Right lung (tissue), 2 donors: ENCODE measurements at regions not wholly inside any gene's neighbourhood (a gene's known extent, or its start where the extent isn't known, plus 50 kb on each side); places are given as distances from the start of the nearest gene placed in this dataset.

ENCODE experiments used
- DNase-seq, 2 donors: peaks; one replicate each; pipeline ENCODE4 v3.0.0-alpha.2; 2013

- DNase-seq = no peak
Observed at GRCh38 chr7:84820481-84820880, 366.4 kb downstream of the SEMA3D start.

- no peak for DNase-seq
Observed at GRCh38 chr7:84817016-84817415, 369.8 kb downstream of the SEMA3D start.

GRCh38 chr7:84813376-84813775 lies 373.5 kb downstream of the SEMA3D start:
- no peak for DNase-seq

GRCh38 chr7:84812021-84812420 lies 374.8 kb downstream of the SEMA3D start:
- no peak for DNase-seq

- no peak for DNase-seq
Observed at GRCh38 chr7:84811362-84811761, 375.5 kb downstream of the SEMA3D start.

GRCh38 chr7:84809877-84810276 lies 377.0 kb downstream of the SEMA3D start:
- no peak for DNase-seq

GRCh38 chr7:84803979-84804378 lies 382.9 kb downstream of the SEMA3D start:
- no peak for DNase-seq

GRCh38 chr7:84801396-84801795 lies 385.5 kb downstream of the SEMA3D start:
- no peak for DNase-seq

- no peak for DNase-seq
Observed at GRCh38 chr7:84800846-84801245, 386.0 kb downstream of the SEMA3D start.

- no peak for DNase-seq
Observed at GRCh38 chr7:84799106-84799505, 387.8 kb downstream of the SEMA3D start.

- no peak for DNase-seq
Observed at GRCh38 chr7:84792231-84792893, 394.5 kb downstream of the SEMA3D start.

GRCh38 chr7:84790882-84791281 lies 396.0 kb downstream of the SEMA3D start:
- DNase-seq = peak; percentile 55 to 64

- no peak for DNase-seq
Observed at GRCh38 chr7:84786073-84786472, 400.8 kb downstream of the SEMA3D start.

GRCh38 chr7:84784450-84784849 lies 402.4 kb downstream of the SEMA3D start:
- no peak for DNase-seq

- DNase-seq = peak; percentile 61 to 70
Observed at GRCh38 chr7:84783141-84783778, 403.6 kb downstream of the SEMA3D start.

GRCh38 chr7:84781838-84782237 lies 405.0 kb downstream of the SEMA3D start:
- no peak for DNase-seq

- DNase-seq = no peak
Observed at GRCh38 chr7:84780158-84781124, 406.4 kb downstream of the SEMA3D start.

GRCh38 chr7:84757761-84758160 lies 429.1 kb downstream of the SEMA3D start:
- no peak for DNase-seq

- DNase-seq = peak; percentile 32 to 41
Observed at GRCh38 chr7:84746353-84746752, 440.5 kb downstream of the SEMA3D start.

- no peak for DNase-seq
Observed at GRCh38 chr7:84744385-84744784, 442.5 kb downstream of the SEMA3D start.

- no peak for DNase-seq
Observed at GRCh38 chr7:84738583-84739150, 448.2 kb downstream of the SEMA3D start.

- no peak for DNase-seq
Observed at GRCh38 chr7:84735677-84736076, 451.2 kb downstream of the SEMA3D start.
